Central memory CD4-positive, alpha-beta T cell (primary cell): ENCODE measurements at regions not wholly inside any gene's neighbourhood (a gene's known extent, or its start where the extent isn't known, plus 50 kb on each side); places are given as distances from the start of the nearest gene placed in this dataset.

ENCODE experiments used
- DNase-seq: peaks from one replicate; pipeline ENCODE4 v3.0.0; 2022

DNA sequence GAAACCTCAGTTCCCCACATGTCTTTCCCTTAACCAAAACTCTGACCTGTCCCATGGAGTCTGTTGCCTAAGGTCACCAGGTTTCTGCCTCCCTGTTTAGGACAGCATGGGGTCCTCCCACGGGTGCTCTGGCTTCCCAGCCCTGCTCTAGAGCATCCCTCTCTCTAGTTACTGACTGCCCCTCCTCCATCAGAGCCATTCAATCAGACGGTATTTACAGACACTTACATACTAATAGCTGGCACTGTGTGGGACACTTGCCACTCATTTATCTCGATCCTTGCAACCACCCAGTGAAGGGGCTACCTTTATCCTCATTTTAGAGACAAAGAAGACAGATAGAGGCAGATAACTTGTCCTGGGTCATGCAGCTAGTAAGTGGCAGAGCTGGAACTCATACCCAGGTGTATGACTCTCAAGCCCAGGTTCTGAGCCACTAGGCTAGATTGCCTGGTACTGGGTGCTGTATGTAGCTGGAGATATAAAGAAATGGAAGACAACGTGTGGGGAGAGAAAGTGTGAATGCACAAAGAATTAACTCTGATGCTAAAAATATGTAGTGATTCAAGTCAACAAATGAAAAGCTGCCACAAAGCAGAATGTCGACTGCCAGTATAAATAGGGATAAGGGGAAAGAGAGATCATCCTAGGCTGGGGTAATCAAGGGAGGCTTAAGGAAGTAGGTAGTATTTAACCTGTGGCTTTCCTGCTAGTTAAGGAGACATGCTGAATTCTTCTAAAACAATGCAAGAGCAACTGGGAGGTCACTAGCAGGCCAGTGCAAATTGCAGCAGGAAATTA lies 52.5 kb upstream of the PDE8B start:
- no peak for DNase-seq

DNA sequence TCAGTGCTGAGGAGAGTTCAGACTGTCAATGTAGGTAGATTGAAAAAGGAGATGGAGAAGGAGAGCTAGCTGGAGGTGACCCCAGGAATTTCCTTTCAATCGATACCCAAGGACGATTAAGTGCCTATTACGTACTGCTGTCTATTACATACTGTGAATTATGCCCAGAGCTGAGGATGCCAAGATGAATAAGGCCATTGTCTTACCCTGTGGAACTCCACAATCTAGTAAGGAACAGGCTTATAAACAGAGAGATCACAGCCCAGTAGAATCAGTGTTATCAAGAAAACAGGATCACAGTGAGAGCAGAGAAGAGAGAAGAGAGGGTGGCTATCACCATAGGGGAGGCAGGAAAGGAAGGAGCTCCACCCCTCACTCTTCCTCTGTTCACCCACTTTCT lies 54.1 kb upstream of the PDE8B start:
- no peak for DNase-seq

DNA sequence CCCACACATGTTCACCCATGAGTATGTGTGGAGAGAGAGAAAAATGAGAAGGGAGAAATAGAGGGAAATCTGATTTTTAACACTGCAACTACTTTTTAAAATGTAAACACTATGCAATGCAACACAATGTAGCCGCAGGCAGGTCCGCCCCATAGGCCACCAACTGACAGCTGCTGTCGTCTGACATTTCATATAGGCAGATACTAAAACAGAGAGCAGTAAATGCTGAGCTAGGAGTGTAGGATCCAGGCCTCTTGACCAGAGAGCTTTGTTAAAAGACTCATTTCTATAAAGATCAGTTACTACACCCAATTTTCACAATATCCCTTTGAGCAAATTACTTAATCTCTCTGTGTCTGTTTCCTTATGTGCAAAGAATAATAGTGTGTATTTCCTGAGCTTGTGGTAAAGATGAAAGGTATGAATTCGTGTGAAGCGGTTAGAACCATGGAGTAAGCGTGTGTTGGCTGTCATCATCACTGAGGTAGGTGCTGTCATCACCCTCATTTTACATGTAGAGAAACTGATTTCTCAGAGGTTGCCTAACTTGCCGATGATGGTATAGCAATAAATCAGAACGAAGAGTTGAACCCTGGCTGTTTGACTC lies 55.2 kb upstream of the PDE8B start:
- DNase-seq, result peak; percentile 82

DNA sequence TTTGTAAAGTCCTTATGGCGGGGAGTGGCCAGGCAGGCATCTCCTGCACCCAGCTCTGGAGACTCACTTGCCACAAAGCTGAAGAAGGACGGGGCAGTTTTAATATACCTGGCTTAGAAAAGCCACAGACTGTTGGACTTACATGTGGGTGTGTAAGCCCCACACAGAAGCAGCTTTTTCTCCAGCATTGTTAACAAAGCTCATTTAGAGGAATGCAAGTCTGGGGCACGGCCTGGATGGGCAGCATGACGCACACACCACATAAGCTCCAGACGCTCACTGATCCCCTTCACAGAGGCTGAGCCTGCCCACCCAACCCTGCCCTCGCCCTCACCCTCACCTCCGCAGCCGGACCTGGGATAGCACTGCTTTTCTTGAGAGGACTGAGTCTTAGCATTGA lies 58.0 kb upstream of the PDE8B start:
- DNase-seq, result no peak

DNA sequence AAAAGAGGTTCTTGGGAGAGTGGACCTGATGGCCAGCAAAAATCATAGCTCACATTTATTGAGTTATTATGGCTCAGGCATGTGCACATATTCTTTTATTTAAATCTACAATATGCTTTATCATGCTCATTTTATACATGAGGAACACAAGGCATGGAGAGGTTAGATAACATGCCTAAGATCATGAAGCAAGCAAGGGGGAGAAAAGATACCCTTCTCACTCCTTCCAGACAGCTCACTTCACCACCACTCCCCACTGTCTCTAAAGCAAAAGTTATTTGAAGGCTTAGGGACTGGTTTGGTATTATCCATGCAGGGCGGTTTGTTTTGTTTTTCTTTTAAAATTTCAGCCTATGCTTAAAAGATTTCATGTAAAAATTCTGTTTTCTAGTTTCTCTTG lies 59.0 kb upstream of the PDE8B start:
- no peak for DNase-seq

DNA sequence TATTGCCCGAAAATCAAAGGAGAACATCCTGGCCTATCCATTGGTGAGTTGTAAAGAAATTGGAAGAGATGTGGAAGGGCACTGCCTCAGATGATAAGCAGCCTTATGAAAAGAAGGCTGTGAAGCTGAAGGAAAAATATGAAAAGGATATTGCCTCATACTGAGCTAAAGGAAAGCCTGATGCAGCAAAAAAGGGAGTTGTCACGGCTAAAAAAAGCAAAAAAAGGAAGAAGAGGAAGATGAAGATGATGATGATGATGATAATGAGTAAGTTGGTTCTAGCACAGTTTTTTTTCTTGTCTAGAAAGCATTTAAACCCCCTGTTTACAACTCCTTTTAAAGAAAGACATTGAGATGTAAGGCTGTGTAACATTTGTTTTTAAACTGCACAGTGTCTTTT lies 59.8 kb upstream of the ZBED3 start:
- no peak for DNase-seq

DNA sequence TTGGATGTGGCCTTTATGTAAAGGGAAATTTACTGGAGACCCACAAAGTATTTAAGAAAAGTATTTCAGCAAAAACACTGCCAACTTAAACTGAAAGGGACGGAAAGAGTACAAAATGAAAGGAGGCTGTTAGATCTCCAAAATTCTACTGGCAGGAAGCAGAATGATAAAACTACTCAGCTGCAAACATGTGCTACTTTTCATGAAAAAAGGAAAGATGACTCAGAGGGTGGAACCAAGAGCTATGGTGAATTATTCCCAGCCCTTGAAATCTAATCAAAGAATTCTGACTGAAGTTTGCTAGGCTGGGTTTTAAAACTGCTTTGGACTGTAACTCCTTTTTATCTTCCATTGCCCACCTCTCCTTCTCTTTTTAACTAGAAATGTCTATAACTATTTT lies 58.6 kb upstream of the ZBED3 start:
- DNase-seq, result no peak

DNA sequence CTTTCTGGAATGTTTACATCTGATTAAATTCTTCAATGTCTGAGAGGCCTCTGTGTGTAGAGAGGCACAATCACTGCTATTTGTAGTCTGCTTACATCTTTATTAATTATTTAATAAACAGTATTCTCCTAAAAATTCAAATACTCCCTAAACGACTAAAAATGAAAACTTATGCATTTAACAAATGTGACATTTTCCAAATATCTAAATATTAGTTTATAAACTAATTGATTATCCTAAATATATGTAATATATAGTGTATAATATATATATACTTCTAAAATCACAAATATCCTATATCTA lies 57.7 kb upstream of the ZBED3 start:
- DNase-seq, result no peak

DNA sequence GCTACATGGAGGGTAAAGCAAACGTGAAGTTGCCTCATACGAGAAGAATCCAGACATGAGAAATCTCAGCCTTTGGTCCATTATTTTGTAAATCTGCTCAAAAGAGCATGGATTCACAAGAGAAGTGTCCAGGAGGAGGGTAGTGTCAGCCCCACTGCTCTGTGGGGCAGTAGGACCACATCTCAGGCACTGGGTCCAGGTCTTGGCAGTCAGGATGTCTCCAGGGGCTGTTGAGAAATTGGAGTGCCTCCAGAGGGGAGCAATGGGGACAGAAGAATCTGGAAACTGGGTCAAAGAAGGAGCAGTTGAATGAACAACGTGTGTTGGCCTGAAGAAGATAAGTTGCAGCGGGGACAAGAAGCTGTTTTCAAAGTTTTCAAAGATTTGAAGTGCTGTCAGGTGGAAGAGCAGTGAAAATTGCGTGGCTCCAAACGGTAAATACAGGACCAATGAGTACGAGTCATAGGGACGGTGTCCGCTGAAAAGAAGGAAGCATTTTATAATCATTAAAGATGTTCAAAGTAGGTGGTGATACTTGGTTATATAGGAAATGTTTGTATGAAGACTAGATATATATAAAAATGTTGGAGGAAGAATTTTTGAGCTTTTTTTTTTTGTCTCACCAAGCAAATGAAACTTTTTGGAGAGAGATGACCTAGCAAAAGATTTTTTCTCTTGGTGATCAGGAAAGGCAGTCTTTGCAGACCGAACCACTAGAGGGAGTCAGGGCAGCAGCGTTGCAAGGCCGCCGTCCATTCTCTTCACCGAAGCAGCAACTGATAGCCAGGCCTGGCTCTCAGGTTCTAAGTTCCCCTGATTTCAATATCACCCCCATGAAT lies 57.1 kb upstream of the ZBED3 start:
- peak; percentile 43 for DNase-seq

DNA sequence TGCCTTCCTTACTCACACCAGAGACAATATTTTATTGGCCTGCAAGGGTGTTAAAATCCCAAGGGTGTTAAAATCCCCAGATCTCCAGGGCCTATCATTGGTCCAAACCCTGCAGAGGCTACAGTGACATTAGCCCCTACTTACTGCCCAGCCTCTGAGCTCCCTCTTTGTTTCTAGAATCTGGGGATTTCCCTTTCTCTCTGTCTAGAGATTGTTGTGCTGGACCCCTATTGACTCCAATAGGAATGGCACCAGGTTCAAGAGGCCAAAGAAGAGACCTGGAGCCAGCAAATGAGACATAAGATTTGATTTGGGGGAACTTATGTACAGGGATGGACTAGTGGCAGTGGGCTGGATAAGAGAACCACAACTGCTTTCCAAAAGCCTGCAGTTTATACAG lies 53.3 kb upstream of the ZBED3 start:
- no peak for DNase-seq

DNA sequence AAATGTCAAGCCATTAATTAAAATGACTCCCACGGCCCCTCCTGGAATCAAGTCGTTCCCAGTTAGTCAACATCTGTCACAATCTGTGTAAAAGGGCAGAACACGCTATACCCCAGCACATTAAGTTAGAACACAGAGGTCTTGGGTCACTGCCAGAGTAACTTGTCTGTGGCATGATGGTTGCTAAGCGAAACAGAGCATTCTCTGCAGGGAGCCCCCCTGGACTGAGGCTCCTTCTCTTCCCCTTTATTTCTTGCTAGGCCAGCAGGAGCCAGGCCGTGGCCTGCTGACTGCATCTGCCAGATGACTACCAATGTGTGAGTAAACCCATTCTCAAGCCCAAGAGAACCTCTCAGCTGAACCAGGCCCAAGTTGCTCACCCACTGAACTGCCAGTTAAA lies 51.9 kb upstream of the ZBED3 start:
- DNase-seq, result no peak
